CD14-positive monocyte (primary cell): ENCODE measurements at regions not wholly inside any gene's neighbourhood (a gene's known extent, or its start where the extent isn't known, plus 50 kb on each side); places are given as distances from the start of the nearest gene placed in this dataset.

Experiments
- DNase-seq, 3 donors: peaks; one replicate each; pipeline ENCODE4 v3.0.0-alpha.2; 2011 to 2022
- H2AFZ ChIP-seq: 2 replicates; pipeline ENCODE4 v1.6.0; 2012; ENCODE audit warnings: mild to moderate bottlenecking, low read depth, low read length, inconsistent platforms; ENCODE audit not compliant: insufficient read depth, poor library complexity, severe bottlenecking
- H3K27ac ChIP-seq, 2 donors: 1 replicate in 1 of 2; 2 replicates in 1 of 2; pipeline ENCODE4 v1.5.1; 2012 to 2013; ENCODE audit warnings: low read length in 2 of 2, control low read depth in 1 of 2, inconsistent platforms in 1 of 2, low read depth in 1 of 2, mild to moderate bottlenecking in 1 of 2
- H3K27me3 ChIP-seq, 2 donors: one replicate each; pipeline versions ENCODE4 v1.6.0 to v1.6.1; 2011 to 2013; ENCODE audit warnings: low read length in 2 of 2; ENCODE audit not compliant: control insufficient read depth in 2 of 2, insufficient read depth in 2 of 2
- H3K36me3 ChIP-seq, 2 donors: replicated peaks in 1 of 2; 1 replicate in 1 of 2; 2 replicates in 1 of 2; pipeline versions ENCODE4 v1.5.1 to v1.6.1; 2012 to 2013; ENCODE audit warnings: low read length in 2 of 2, control low read depth in 1 of 2, inconsistent platforms in 1 of 2, mild to moderate bottlenecking in 1 of 2; ENCODE audit not compliant: insufficient read depth in 2 of 2, control insufficient read depth in 1 of 2
- H3K4me1 ChIP-seq, 2 donors: 1 replicate in 1 of 2; 2 replicates in 1 of 2; pipeline versions ENCODE4 v1.5.1 to v1.6.1; 2012 to 2013; ENCODE audit warnings: low read length in 2 of 2, control low read depth in 1 of 2, inconsistent platforms in 1 of 2, mild to moderate bottlenecking in 1 of 2, moderate library complexity in 1 of 2; ENCODE audit not compliant: insufficient read depth in 2 of 2, control insufficient read depth in 1 of 2
- H3K4me2 ChIP-seq: replicated peaks from 2 replicates; pipeline ENCODE3; 2012; ENCODE audit warnings: low read length, moderate library complexity, mild to moderate bottlenecking; ENCODE audit not compliant: poor library complexity, severe bottlenecking; ENCODE audit errors: extremely low read depth
- H3K4me3 ChIP-seq, 3 experiments: fragments of 200-600 bp in 1 of 3; sonication (generic) in 1 of 3; replicated peaks in 1 of 3; 1 replicate in 2 of 3; 2 replicates in 1 of 3; pipeline ENCODE4 v1.5.1; 2011 to 2013; ENCODE audit warnings: low read length in 3 of 3, mild to moderate bottlenecking in 3 of 3, control low read depth in 2 of 3, low read depth in 2 of 3, inconsistent platforms in 1 of 3, moderate library complexity in 1 of 3
- H3K79me2 ChIP-seq: 2 replicates; pipeline ENCODE4 v1.6.0; 2012; ENCODE audit warnings: mild to moderate bottlenecking, control low read depth, inconsistent platforms, low read length, moderate library complexity; ENCODE audit not compliant: insufficient read depth
- H3K9ac ChIP-seq: 2 replicates; pipeline ENCODE4 v1.6.0; 2017; ENCODE audit warnings: low read length, mild to moderate bottlenecking; ENCODE audit not compliant: insufficient read depth, poor library complexity, severe bottlenecking
- H3K9me3 ChIP-seq, 2 donors: replicated peaks in 1 of 2; 1 replicate in 1 of 2; 2 replicates in 1 of 2; pipeline versions ENCODE4 v1.5.1 to v1.6.1; 2012 to 2013; ENCODE audit warnings: low read length in 2 of 2, control low read depth in 1 of 2; ENCODE audit not compliant: control insufficient read depth in 1 of 2, insufficient read depth in 1 of 2
- H4K20me1 ChIP-seq: 2 replicates; pipeline ENCODE4 v1.6.0; 2012; ENCODE audit warnings: mild to moderate bottlenecking, low read length, control low read depth, moderate library complexity; ENCODE audit not compliant: insufficient read depth
- H3K27ac Mint-ChIP-seq, 7 donors: one replicate each; pipeline ENCODE4 v1.8.0; 2020; ENCODE audit warnings: mild to moderate bottlenecking in 7 of 7, mixed read lengths in 7 of 7, moderate library complexity in 6 of 7, inconsistent platforms in 2 of 7
- H3K27me3 Mint-ChIP-seq, 3 donors: one replicate each; pipeline ENCODE4 v1.8.0; 2021 to 2022; ENCODE audit warnings: low read depth in 3 of 3, mild to moderate bottlenecking in 3 of 3, mixed read lengths in 3 of 3, moderate library complexity in 3 of 3, inconsistent platforms in 1 of 3
- H3K36me3 Mint-ChIP-seq, 2 donors: one replicate each; pipeline ENCODE4 v1.8.0; 2020; ENCODE audit warnings: mixed read lengths in 2 of 2, inconsistent platforms in 1 of 2, mild to moderate bottlenecking in 1 of 2
- H3K4me1 Mint-ChIP-seq: one replicate; pipeline ENCODE4 v1.8.0; 2020; ENCODE audit warnings: mild to moderate bottlenecking, mixed read lengths
- H3K4me3 Mint-ChIP-seq, 2 donors: one replicate each; pipeline ENCODE4 v1.8.0; 2020; ENCODE audit warnings: mild to moderate bottlenecking in 2 of 2, mixed read lengths in 2 of 2, moderate library complexity in 1 of 2
- H3K9me3 Mint-ChIP-seq, 7 donors: one replicate each; pipeline ENCODE4 v1.8.0; 2020 to 2022; ENCODE audit warnings: mixed read lengths in 7 of 7, mild to moderate bottlenecking in 6 of 7, moderate library complexity in 6 of 7, inconsistent platforms in 2 of 7
- WGBS: methylation state at CpG from one replicate; pipeline ENCODE4 v1.1.5; 2013; ENCODE audit warnings: missing lambda C conversion rate; ENCODE audit not compliant: insufficient coverage; 5-methylcytosine and 5-hydroxymethylcytosine counted together
- intact Hi-C, 2 donors: fragments of 100-400 bp; cut with micrococcal nuclease; formaldehyde crosslinking; loops; one replicate each; pipeline versions ENCODE4 v1.15.0 to v1.15.1; 2023
- TF ChIP-seq, protein P1 (sequence below): fragments of 200-600 bp; IDR thresholded peaks from one replicate; pipeline ENCODE4 v1.8.0; 2022; ENCODE audit warnings: antibody characterized with exemption, mild to moderate bottlenecking

DNA sequence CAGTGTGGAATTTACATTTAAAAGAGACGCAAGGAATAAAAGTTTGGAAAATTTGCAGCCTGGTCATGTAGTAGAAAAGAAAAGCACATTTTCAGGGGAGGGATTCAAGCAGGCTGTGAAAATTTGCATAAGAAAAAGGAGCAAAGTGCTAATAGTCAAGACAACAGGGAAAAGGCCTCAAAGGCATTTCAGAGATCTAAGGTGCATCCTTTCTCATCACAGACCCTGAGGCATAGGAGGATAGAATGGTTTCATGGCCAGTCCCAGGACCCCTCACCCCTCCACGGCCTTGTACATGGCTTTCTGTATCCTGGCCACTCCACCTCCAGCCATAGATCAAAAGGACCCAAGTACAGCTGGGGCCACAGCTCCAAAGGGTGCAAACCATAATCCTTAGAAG lies 380.5 kb upstream of the BRINP3 start:
- Histone ChIP-seq H3K36me3 (no peaks in the 10 kb centered on the region), H3K9ac (no peak overlapping the region), H3K4me1 (no peaks in the 10 kb centered on the region), H3K4me2 (no peak overlapping the region), H3K79me2 (no peaks in the 10 kb centered on the region), H2AFZ (no peak overlapping the region), H4K20me1 (no peaks in the 10 kb centered on the region), H3K27ac (no peak overlapping the region), H3K4me3 (no peak overlapping the region), H3K27me3 (no peaks in the 10 kb centered on the region), H3K9me3 (peaks cover 0 to 10% of the 10 kb centered on the region in 2 donors)
- peaks cover 5 to 21% (median 6%) of the 10 kb centered on the region in 7 donors for H3K9me3 Mint-ChIP-seq
- no peak overlapping the region for H3K27ac Mint-ChIP-seq
- H3K4me1 Mint-ChIP-seq: no peaks in the 10 kb centered on the region
- no peaks in the 10 kb centered on the region for H3K36me3 Mint-ChIP-seq
- peaks cover 0 to 2% (median 0%) of the 10 kb centered on the region in 3 donors for H3K27me3 Mint-ChIP-seq
- TF ChIP-seq, protein P1, sequence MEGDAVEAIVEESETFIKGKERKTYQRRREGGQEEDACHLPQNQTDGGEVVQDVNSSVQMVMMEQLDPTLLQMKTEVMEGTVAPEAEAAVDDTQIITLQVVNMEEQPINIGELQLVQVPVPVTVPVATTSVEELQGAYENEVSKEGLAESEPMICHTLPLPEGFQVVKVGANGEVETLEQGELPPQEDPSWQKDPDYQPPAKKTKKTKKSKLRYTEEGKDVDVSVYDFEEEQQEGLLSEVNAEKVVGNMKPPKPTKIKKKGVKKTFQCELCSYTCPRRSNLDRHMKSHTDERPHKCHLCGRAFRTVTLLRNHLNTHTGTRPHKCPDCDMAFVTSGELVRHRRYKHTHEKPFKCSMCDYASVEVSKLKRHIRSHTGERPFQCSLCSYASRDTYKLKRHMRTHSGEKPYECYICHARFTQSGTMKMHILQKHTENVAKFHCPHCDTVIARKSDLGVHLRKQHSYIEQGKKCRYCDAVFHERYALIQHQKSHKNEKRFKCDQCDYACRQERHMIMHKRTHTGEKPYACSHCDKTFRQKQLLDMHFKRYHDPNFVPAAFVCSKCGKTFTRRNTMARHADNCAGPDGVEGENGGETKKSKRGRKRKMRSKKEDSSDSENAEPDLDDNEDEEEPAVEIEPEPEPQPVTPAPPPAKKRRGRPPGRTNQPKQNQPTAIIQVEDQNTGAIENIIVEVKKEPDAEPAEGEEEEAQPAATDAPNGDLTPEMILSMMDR: no peak
- DNase-seq: no peak
- intact Hi-C loops: no loop called here
- H3K4me3 Mint-ChIP-seq: no peak overlapping the region
- WGBS: no CpG with 5 or more reads among the region's 2 CpGs

DNA sequence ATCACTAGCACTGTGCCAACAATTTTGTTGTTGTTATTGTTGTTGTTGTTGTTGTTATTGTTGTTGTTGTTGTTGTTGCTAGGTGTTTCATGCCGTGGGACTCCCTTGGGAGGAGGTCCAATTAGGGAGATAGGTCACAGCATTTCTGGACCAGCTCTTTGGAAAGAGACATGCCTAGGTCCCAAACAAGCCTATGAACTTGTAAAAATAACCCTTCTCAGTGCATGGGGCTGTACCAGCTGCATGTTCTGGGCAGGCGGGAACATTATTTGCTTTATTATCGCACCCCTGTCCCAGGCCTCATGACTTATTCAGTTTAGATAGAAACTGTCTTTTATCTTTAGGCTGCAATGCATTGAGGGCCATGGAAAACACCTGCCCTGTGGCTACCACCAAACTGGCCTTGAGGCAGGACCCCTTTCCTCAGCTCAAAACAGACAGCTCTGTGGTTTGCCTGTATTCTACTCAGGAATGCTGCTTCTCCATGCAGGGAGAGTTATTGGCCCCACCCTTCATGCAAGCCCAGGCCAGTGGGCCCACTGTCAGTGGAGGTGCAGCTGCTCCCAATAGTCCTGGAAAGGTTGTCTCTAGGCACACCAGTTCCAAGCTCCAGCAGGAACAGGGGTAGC lies 386.5 kb upstream of the BRINP3 start:
- no peaks in the 10 kb centered on the region for H3K27me3 Mint-ChIP-seq
- H2AFZ ChIP-seq: no peak overlapping the region
- DNase-seq: no peak
- H3K27me3 ChIP-seq: no peaks in the 10 kb centered on the region
- no peaks in the 10 kb centered on the region for H3K4me1 Mint-ChIP-seq
- H3K36me3 ChIP-seq: no peaks in the 10 kb centered on the region
- WGBS: 59% methylated on average over 3 of the region's 3 CpGs
- no peak overlapping the region for H3K9ac ChIP-seq
- H3K9me3 Mint-ChIP-seq: peaks cover 3 to 11% (median 7%) of the 10 kb centered on the region in 7 donors
- H3K4me3 ChIP-seq: no peak overlapping the region
- H3K27ac Mint-ChIP-seq: no peak overlapping the region
- H3K27ac ChIP-seq: no peak overlapping the region
- H3K4me3 Mint-ChIP-seq: no peak overlapping the region
- H3K9me3 ChIP-seq: peaks cover 4 to 17% of the 10 kb centered on the region in 2 donors
- no peak overlapping the region for H3K4me2 ChIP-seq
- H4K20me1 ChIP-seq: no peaks in the 10 kb centered on the region
- H3K36me3 Mint-ChIP-seq: no peaks in the 10 kb centered on the region
- no peaks in the 10 kb centered on the region for H3K79me2 ChIP-seq
- no peaks in the 10 kb centered on the region for H3K4me1 ChIP-seq
- intact Hi-C loops: no loop called here
- TF ChIP-seq, protein P1: no peak
